NT2/D1 (cell line): ENCODE measurements at regions not wholly inside any gene's neighbourhood (a gene's known extent, or its start where the extent isn't known, plus 50 kb on each side); places are given as distances from the start of the nearest gene placed in this dataset.

Experiments used
- YY1 ChIP-seq: IDR thresholded peaks from 2 replicates; pipeline ENCODE4 v1.6.1; 2011; ENCODE audit not compliant: insufficient read length, insufficient read depth
- ZNF274 ChIP-seq: IDR thresholded peaks from 2 replicates; pipeline ENCODE4 v1.6.1; 2011; ENCODE audit warnings: mild to moderate bottlenecking, low read depth, low read length

DNA sequence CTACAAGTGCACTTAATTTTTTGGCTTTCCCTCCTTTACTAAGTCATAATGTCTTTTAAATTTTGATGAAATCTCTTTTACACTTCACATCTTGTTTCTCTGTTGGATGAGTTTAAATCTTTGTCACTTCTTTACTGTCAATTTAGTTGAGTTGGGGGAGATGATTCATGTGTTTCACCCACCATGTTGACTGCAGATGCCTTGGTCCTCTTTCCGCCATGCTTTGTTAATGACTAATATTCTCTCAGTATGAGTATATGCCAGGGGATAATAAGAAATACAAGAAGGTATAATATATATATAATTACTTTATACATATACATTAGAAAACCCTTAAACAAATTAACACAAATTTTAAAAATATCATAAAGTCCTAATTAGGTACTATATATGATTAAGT, 149.7 kb upstream of the SPRED1 start:
- TF ChIP-seq YY1 (no peak), ZNF274 (no peak)
